Liver (tissue), 8 donors: ENCODE measurements at regions not wholly inside any gene's neighbourhood (a gene's known extent, or its start where the extent isn't known, plus 50 kb on each side); places are given as distances from the start of the nearest gene placed in this dataset.

Experiments
- DNase-seq: peaks from one replicate; pipeline ENCODE4 v3.0.0-alpha.2; 2017; ENCODE audit warnings: low spot score
- H3K27ac ChIP-seq, 2 donors: one replicate each; pipeline ENCODE4 v1.7.0; 2013; ENCODE audit warnings: inconsistent platforms in 2 of 2, low read length in 2 of 2, control low read depth in 1 of 2, low read depth in 1 of 2, mild to moderate bottlenecking in 1 of 2
- H3K27me3 ChIP-seq, 4 donors: one replicate each; pipeline versions ENCODE4 v1.6.1 to v1.7.0; 2013; ENCODE audit warnings: low read length in 3 of 4, inconsistent platforms in 1 of 4, mild to moderate bottlenecking in 1 of 4, moderate library complexity in 1 of 4; ENCODE audit not compliant: control insufficient read depth in 4 of 4, insufficient read depth in 4 of 4
- H3K36me3 ChIP-seq, 4 donors: one replicate each; pipeline versions ENCODE4 v1.6.1 to v1.7.0; 2013; ENCODE audit warnings: low read length in 3 of 4, mild to moderate bottlenecking in 3 of 4, low read depth in 1 of 4, moderate library complexity in 1 of 4; ENCODE audit not compliant: control insufficient read depth in 4 of 4, insufficient read depth in 3 of 4
- H3K4me1 ChIP-seq, 4 donors: one replicate each; pipeline versions ENCODE4 v1.6.1 to v1.7.0; 2013; ENCODE audit warnings: low read length in 3 of 4, mild to moderate bottlenecking in 3 of 4, moderate library complexity in 1 of 4; ENCODE audit not compliant: control insufficient read depth in 4 of 4, insufficient read depth in 4 of 4
- H3K4me3 ChIP-seq, 3 donors: one replicate each; pipeline versions ENCODE4 v1.6.1 to v1.7.0; 2013; ENCODE audit warnings: low read length in 3 of 3, control low read depth in 1 of 3, low read depth in 1 of 3, mild to moderate bottlenecking in 1 of 3
- H3K9ac ChIP-seq, 2 donors: one replicate each; pipeline ENCODE4 v1.7.0; 2013; ENCODE audit warnings: low read length in 2 of 2, mild to moderate bottlenecking in 2 of 2, moderate library complexity in 2 of 2, control low read depth in 1 of 2, low read depth in 1 of 2
- H3K9me3 ChIP-seq, 4 donors: one replicate each; pipeline versions ENCODE4 v1.6.1 to v1.7.0; 2013; ENCODE audit warnings: low read length in 3 of 4; ENCODE audit not compliant: control insufficient read depth in 4 of 4
- ATF3 ChIP-seq: IDR thresholded peaks from 2 replicates; pipeline ENCODE4 v1.6.1; 2016; ENCODE audit warnings: antibody characterized with exemption
- CTCF ChIP-seq: fragments of 150-350 bp; IDR thresholded peaks from 2 replicates; pipeline ENCODE4 v1.5.1; 2017; ENCODE audit warnings: improper control_type of control experiment, low read depth, low read length; ENCODE audit not compliant: missing input control
- EGR1 ChIP-seq, 2 donors: IDR thresholded peaks; 2 replicates each; pipeline ENCODE4 v1.6.1; 2016 to 2018; ENCODE audit warnings: antibody characterized with exemption in 2 of 2, low read depth in 2 of 2
- FOXA1 ChIP-seq: IDR thresholded peaks from 2 replicates; pipeline ENCODE4 v1.6.1; 2016; ENCODE audit warnings: antibody characterized with exemption
- FOXA2 ChIP-seq: IDR thresholded peaks from 2 replicates; pipeline ENCODE4 v1.6.1; 2016; ENCODE audit warnings: antibody characterized with exemption
- GABPA ChIP-seq, 2 donors: IDR thresholded peaks in 1 of 2; conservative IDR thresholded peaks in 1 of 2; 2 replicates each; pipeline ENCODE4 v1.6.1; 2016; ENCODE audit warnings: antibody characterized with exemption in 2 of 2, mild to moderate bottlenecking in 1 of 2, moderate library complexity in 1 of 2
- HNF4A ChIP-seq, 2 donors: conservative IDR thresholded peaks; 2 replicates each; pipeline ENCODE4 v1.6.1; 2016; ENCODE audit warnings: antibody characterized with exemption in 2 of 2, mild to moderate bottlenecking in 2 of 2
- HNF4G ChIP-seq: IDR thresholded peaks from 2 replicates; pipeline ENCODE4 v1.6.1; 2016; ENCODE audit warnings: antibody characterized with exemption
- JUND ChIP-seq, 2 donors: IDR thresholded peaks; 2 replicates each; pipeline ENCODE4 v1.6.1; 2016; ENCODE audit warnings: antibody characterized with exemption in 2 of 2
- MAX ChIP-seq: IDR thresholded peaks from 2 replicates; pipeline ENCODE4 v1.6.1; 2016; ENCODE audit warnings: antibody characterized with exemption
- NR2F2 ChIP-seq: IDR thresholded peaks from 2 replicates; pipeline ENCODE4 v1.6.1; 2016; ENCODE audit warnings: antibody characterized with exemption
- RAD21 ChIP-seq, 2 donors: IDR thresholded peaks; 2 replicates each; pipeline ENCODE4 v1.6.1; 2016; ENCODE audit warnings: antibody characterized with exemption in 2 of 2, mild to moderate bottlenecking in 2 of 2
- REST ChIP-seq: IDR thresholded peaks from 2 replicates; pipeline ENCODE4 v1.6.1; 2016; ENCODE audit warnings: antibody characterized with exemption, mild to moderate bottlenecking
- SP1 ChIP-seq: IDR thresholded peaks from 2 replicates; pipeline ENCODE4 v1.6.1; 2018; ENCODE audit warnings: antibody characterized with exemption, mild to moderate bottlenecking
- TAF1 ChIP-seq: conservative IDR thresholded peaks from 2 replicates; pipeline ENCODE4 v1.6.1; 2016; ENCODE audit warnings: antibody characterized with exemption, mild to moderate bottlenecking
- YY1 ChIP-seq: IDR thresholded peaks from 2 replicates; pipeline ENCODE4 v1.6.1; 2016; ENCODE audit warnings: antibody characterized with exemption, mild to moderate bottlenecking
- ZBTB33 ChIP-seq: IDR thresholded peaks from 2 replicates; pipeline ENCODE4 v1.6.1; 2016; ENCODE audit warnings: antibody characterized with exemption
- WGBS: extraction: QIAGEN DNeasy Blood & Tissue Kit; methylation state at CpG from one replicate; pipeline ENCODE4 v1.1.7; 2013; 5-methylcytosine and 5-hydroxymethylcytosine counted together
- donor health status: healthy.
- donor health status: healthy.
- donor health status: healthy.
- donor health status: healthy.
- donor health status: healthy.

- Histone ChIP-seq H3K4me3 (no peak overlapping the region), H3K9ac (no peak overlapping the region), H3K9me3 (no peaks in the 10 kb centered on the region), H3K27me3 (no peaks in the 10 kb centered on the region), H3K27ac (no peak overlapping the region), H3K4me1 (no peaks in the 10 kb centered on the region), H3K36me3 (no peaks in the 10 kb centered on the region)
- 80% methylated on average over 6 of the region's 6 CpGs for WGBS
- DNase-seq: no peak
- TF ChIP-seq FOXA2 (no peak), NR2F2 (no peak), REST (no peak), MAX (no peak), FOXA1 (no peak), YY1 (no peak), ATF3 (no peak)
Measured at GRCh38 chr1:240682166-240682858, 70.4 kb upstream of the GREM2 start.

- TF ChIP-seq ATF3: no peak
- TF ChIP-seq NR2F2: no peak
- no peak for TF ChIP-seq SP1
- no peak for TF ChIP-seq JUND (IDR thresholded peaks at IDR 0.05)
- no peak for TF ChIP-seq HNF4G
- TF ChIP-seq MAX: no peak
- no peak for TF ChIP-seq EGR1 (IDR thresholded peaks at IDR 0.05; ENCODE audit: low read depth in 2 of 2)
- no peak for TF ChIP-seq FOXA2
- no peak for TF ChIP-seq TAF1
- no peak for TF ChIP-seq ZBTB33
- no peak for TF ChIP-seq RAD21 (IDR thresholded peaks at IDR 0.05)
- TF ChIP-seq FOXA1: no peak
- TF ChIP-seq REST: no peak
- no peak for TF ChIP-seq CTCF
- no peak for TF ChIP-seq HNF4A (conservative IDR thresholded peaks at IDR 0.05)
- no peak for TF ChIP-seq YY1
- TF ChIP-seq GABPA (IDR thresholded peaks at IDR 0.05 in 1 of 2, conservative IDR thresholded peaks at IDR 0.05 in 1 of 2): no peak
- Histone ChIP-seq H3K9ac (no peak overlapping the region), H3K4me3 (no peak overlapping the region), H3K9me3 (no peaks in the 10 kb centered on the region), H3K27ac (no peak overlapping the region), H3K4me1 (no peaks in the 10 kb centered on the region), H3K36me3 (no peaks in the 10 kb centered on the region), H3K27me3 (no peaks in the 10 kb centered on the region)
- WGBS: 64% methylated on average over 2 of the region's 2 CpGs
- DNase-seq: no peak
Measured at GRCh38 chr1:240672132-240672811, 60.3 kb upstream of the GREM2 start.
